HG03039 (cell line): ENCODE measurements at regions not wholly inside any gene's neighbourhood (a gene's known extent, or its start where the extent isn't known, plus 50 kb on each side); places are given as distances from the start of the nearest gene placed in this dataset.
"Not testable (repeated sequence)": the region's sequence is repeated elsewhere in the genome, so short reads cannot be mapped to it uniquely, and the experiment has no call there.

Experiments used
- ATAC-seq: cut with Tn5 transposase; IDR thresholded peaks from one replicate; pipeline ENCODE4 v1.9.1; 2021; ENCODE audit warnings: mild to moderate bottlenecking, moderate library complexity; ENCODE audit not compliant: unreplicated experiment

GRCh38 chr3:15903164-15903563 lies 105.4 kb upstream of the ANKRD28 start:
- ATAC-seq, result no peak

- no peak for ATAC-seq
Observed at GRCh38 chr3:15903759-15904720, 106.3 kb upstream of the ANKRD28 start.

GRCh38 chr3:15905041-15905440 lies 107.3 kb upstream of the ANKRD28 start:
- no peak for ATAC-seq

GRCh38 chr3:15907403-15907802 lies 109.6 kb upstream of the ANKRD28 start:
- ATAC-seq, result not testable (repeated sequence)

- ATAC-seq, result no peak
Observed at GRCh38 chr3:15918988-15919387, 121.2 kb upstream of the ANKRD28 start.

- ATAC-seq, result no peak
Observed at GRCh38 chr3:15919971-15920370, 122.2 kb upstream of the ANKRD28 start.

GRCh38 chr3:15923640-15924405 lies 126.0 kb upstream of the ANKRD28 start:
- no peak for ATAC-seq

- no peak for ATAC-seq
Observed at GRCh38 chr3:15924914-15925313, 127.1 kb upstream of the ANKRD28 start.

- ATAC-seq, result no peak
Observed at GRCh38 chr3:15926871-15927270, 129.1 kb upstream of the ANKRD28 start.

- no peak for ATAC-seq
Observed at GRCh38 chr3:15927969-15928368, 130.2 kb upstream of the ANKRD28 start.

GRCh38 chr3:15929944-15930571 lies 132.3 kb upstream of the ANKRD28 start:
- ATAC-seq, result no peak

GRCh38 chr3:15932348-15933300 lies 134.8 kb upstream of the ANKRD28 start:
- ATAC-seq, result no peak

GRCh38 chr3:15933439-15934139 lies 135.8 kb upstream of the ANKRD28 start:
- ATAC-seq, result no peak

GRCh38 chr3:15934389-15935195 lies 136.8 kb upstream of the ANKRD28 start:
- no peak for ATAC-seq

- no peak for ATAC-seq
Observed at GRCh38 chr3:15936312-15936711, 138.5 kb upstream of the ANKRD28 start.

- no peak for ATAC-seq
Observed at GRCh38 chr3:15940641-15941040, 142.9 kb upstream of the ANKRD28 start.

- not testable (repeated sequence) for ATAC-seq
Observed at GRCh38 chr3:15941457-15941856, 143.7 kb upstream of the ANKRD28 start.

GRCh38 chr3:15941958-15942357 lies 144.2 kb upstream of the ANKRD28 start:
- ATAC-seq, result no peak

GRCh38 chr3:15942462-15942861 lies 144.7 kb upstream of the ANKRD28 start:
- ATAC-seq, result no peak
